Astrocyte (in vitro differentiated cells and primary cell): ENCODE measurements at regions not wholly inside any gene's neighbourhood (a gene's known extent, or its start where the extent isn't known, plus 50 kb on each side); places are given as distances from the start of the nearest gene placed in this dataset.

ENCODE experiments used
- DNase-seq: peaks from one replicate; pipeline ENCODE4 v3.0.0-alpha.2; 2010; ENCODE audit warnings: low read depth
- FAIRE-seq: peaks from 2 replicates; lab custom pipeline; 2011; peaks lifted over from hg19 to GRCh38; lab: Jason Lieb, UNC
- H2AFZ ChIP-seq: 2 replicates; pipeline ENCODE4 v1.6.0; 2012; ENCODE audit warnings: low read depth, low read length, inconsistent platforms
- H3K27ac ChIP-seq: 2 replicates; pipeline ENCODE4 v1.5.1; 2011; ENCODE audit warnings: low read depth, low read length, inconsistent platforms
- H3K27me3 ChIP-seq: 2 replicates; pipeline ENCODE4 v1.6.0; 2011; ENCODE audit warnings: low read length, inconsistent platforms; ENCODE audit not compliant: insufficient read depth
- H3K36me3 ChIP-seq: 2 replicates; pipeline ENCODE4 v1.5.1; 2011; ENCODE audit warnings: low read length, inconsistent platforms; ENCODE audit not compliant: insufficient read depth
- H3K4me1 ChIP-seq: 2 replicates; pipeline ENCODE4 v1.5.1; 2011; ENCODE audit warnings: low read length, inconsistent platforms; ENCODE audit not compliant: insufficient read depth
- H3K4me2 ChIP-seq: 2 replicates; pipeline ENCODE4 v1.6.0; 2012; ENCODE audit warnings: low read length, inconsistent platforms
- H3K4me3 ChIP-seq: 2 replicates; pipeline ENCODE4 v1.5.1; 2011; ENCODE audit warnings: low read depth, mild to moderate bottlenecking, low read length, inconsistent platforms; ENCODE audit not compliant: insufficient read depth
- H3K79me2 ChIP-seq: 2 replicates; pipeline ENCODE4 v1.6.0; 2012; ENCODE audit warnings: mild to moderate bottlenecking, low read length, inconsistent platforms; ENCODE audit not compliant: insufficient read depth
- H3K9ac ChIP-seq: 2 replicates; pipeline ENCODE4 v1.6.0; 2012; ENCODE audit warnings: mild to moderate bottlenecking, low read length, inconsistent platforms
- H3K9me3 ChIP-seq: 2 replicates; pipeline ENCODE4 v1.5.1; 2012; ENCODE audit warnings: low read depth, mild to moderate bottlenecking, low read length, inconsistent platforms; ENCODE audit not compliant: insufficient read depth
- H4K20me1 ChIP-seq: 2 replicates; pipeline ENCODE4 v1.6.0; 2012; ENCODE audit warnings: low read length, inconsistent platforms; ENCODE audit not compliant: insufficient read depth
- H3K27ac Mint-ChIP-seq: one replicate; pipeline ENCODE4 v1.8.0; 2021; ENCODE audit warnings: mild to moderate bottlenecking, mixed read lengths; ENCODE audit not compliant: unreplicated experiment
- H3K27me3 Mint-ChIP-seq: one replicate; pipeline ENCODE4 v1.8.0; 2021; ENCODE audit warnings: low read depth, mixed read lengths; ENCODE audit not compliant: unreplicated experiment
- H3K36me3 Mint-ChIP-seq: one replicate; pipeline ENCODE4 v1.8.0; 2021; ENCODE audit warnings: low read depth, mixed read lengths; ENCODE audit not compliant: unreplicated experiment
- H3K4me1 Mint-ChIP-seq: one replicate; pipeline ENCODE4 v1.8.0; 2021; ENCODE audit warnings: low read depth, mixed read lengths; ENCODE audit not compliant: unreplicated experiment
- H3K4me3 Mint-ChIP-seq: one replicate; pipeline ENCODE4 v1.8.0; 2021; ENCODE audit warnings: mild to moderate bottlenecking, moderate library complexity, mixed read lengths; ENCODE audit not compliant: unreplicated experiment
- H3K9me3 Mint-ChIP-seq: one replicate; pipeline ENCODE4 v1.8.0; 2021; ENCODE audit warnings: mild to moderate bottlenecking, mixed read lengths; ENCODE audit not compliant: unreplicated experiment
- CTCF ChIP-seq: IDR thresholded peaks from 2 replicates; pipeline ENCODE4 v1.5.1; 2011; ENCODE audit warnings: low read depth, mild to moderate bottlenecking, inconsistent platforms, low read length, moderate library complexity; ENCODE audit not compliant: insufficient read depth
- EZH2 ChIP-seq: IDR thresholded peaks from 2 replicates; pipeline ENCODE4 v1.6.1; 2012; ENCODE audit warnings: mild to moderate bottlenecking, low read length, inconsistent platforms; ENCODE audit not compliant: insufficient read depth

- Histone ChIP-seq H3K4me2 (no peak overlapping the region), H3K27ac (no peak overlapping the region), H4K20me1 (no peaks in the 10 kb centered on the region), H3K4me1 (peaks cover 4% of the 10 kb centered on the region), H3K79me2 (no peaks in the 10 kb centered on the region), H3K27me3 (no peaks in the 10 kb centered on the region), H2AFZ (no peak overlapping the region), H3K9ac (no peak overlapping the region), H3K36me3 (no peaks in the 10 kb centered on the region), H3K9me3 (no peaks in the 10 kb centered on the region), H3K4me3 (no peak overlapping the region)
- FAIRE-seq (no peak), DNase-seq (no peak)
- H3K4me1 Mint-ChIP-seq = no peaks in the 10 kb centered on the region
- no peaks in the 10 kb centered on the region for H3K36me3 Mint-ChIP-seq
- H3K4me3 Mint-ChIP-seq = no peak overlapping the region
- no peak overlapping the region for H3K27ac Mint-ChIP-seq
- peaks cover 3% of the 10 kb centered on the region for H3K9me3 Mint-ChIP-seq
- H3K27me3 Mint-ChIP-seq = no peaks in the 10 kb centered on the region
- TF ChIP-seq CTCF = no peak
- TF ChIP-seq EZH2 = no peak
These were observed 527.4 kb downstream of the CSNK1G3 start for GRCh38 chr5:124039410-124039809.

- no peaks in the 10 kb centered on the region for H3K79me2 ChIP-seq
- no peak overlapping the region for H3K27ac Mint-ChIP-seq
- no peaks in the 10 kb centered on the region for H3K9me3 ChIP-seq
- H3K36me3 Mint-ChIP-seq = no peaks in the 10 kb centered on the region
- H3K4me3 Mint-ChIP-seq = no peak overlapping the region
- H3K27ac ChIP-seq = no peak overlapping the region
- no peak overlapping the region for H3K9ac ChIP-seq
- FAIRE-seq (no peak), DNase-seq (no peak)
- no peaks in the 10 kb centered on the region for H3K36me3 ChIP-seq
- no peaks in the 10 kb centered on the region for H3K27me3 Mint-ChIP-seq
- no peak overlapping the region for H2AFZ ChIP-seq
- no peaks in the 10 kb centered on the region for H3K4me1 Mint-ChIP-seq
- no peak overlapping the region for H3K4me2 ChIP-seq
- no peaks in the 10 kb centered on the region for H4K20me1 ChIP-seq
- TF ChIP-seq CTCF (no peak), EZH2 (no peak)
- H3K9me3 Mint-ChIP-seq = peaks cover 3% of the 10 kb centered on the region
- H3K4me1 ChIP-seq = peaks cover 4% of the 10 kb centered on the region
- H3K27me3 ChIP-seq = no peaks in the 10 kb centered on the region
- H3K4me3 ChIP-seq = no peak overlapping the region
These were observed 524.8 kb downstream of the CSNK1G3 start for GRCh38 chr5:124036786-124037185.

GRCh38 chr5:124034963-124035362, 523.0 kb downstream of the CSNK1G3 start:
- Mint-ChIP-seq H3K9me3 (peaks cover 3% of the 10 kb centered on the region), H3K4me1 (no peaks in the 10 kb centered on the region), H3K4me3 (no peak overlapping the region), H3K36me3 (no peaks in the 10 kb centered on the region), H3K27ac (no peak overlapping the region), H3K27me3 (no peaks in the 10 kb centered on the region)
- TF ChIP-seq CTCF = no peak
- no peak for TF ChIP-seq EZH2
- no peak overlapping the region for H3K9ac ChIP-seq
- no peak overlapping the region for H3K4me2 ChIP-seq
- H3K36me3 ChIP-seq = no peaks in the 10 kb centered on the region
- H4K20me1 ChIP-seq = no peaks in the 10 kb centered on the region
- H3K79me2 ChIP-seq = no peaks in the 10 kb centered on the region
- no peaks in the 10 kb centered on the region for H3K4me1 ChIP-seq
- no peak overlapping the region for H2AFZ ChIP-seq
- no peaks in the 10 kb centered on the region for H3K27me3 ChIP-seq
- no peaks in the 10 kb centered on the region for H3K9me3 ChIP-seq
- no peak overlapping the region for H3K27ac ChIP-seq
- H3K4me3 ChIP-seq = no peak overlapping the region
- DNase-seq = no peak
- no peak for FAIRE-seq
